OCI-LY3 (cell line): ENCODE measurements at regions not wholly inside any gene's neighbourhood (a gene's known extent, or its start where the extent isn't known, plus 50 kb on each side); places are given as distances from the start of the nearest gene placed in this dataset.

Source experiments
- EZH2phosphoT487 ChIP-seq: fragments of 200-600 bp; shearing (Covaris generic); IDR thresholded peaks from 2 replicates; pipeline ENCODE4 v1.6.1; 2018; ENCODE audit warnings: antibody characterized with exemption, mixed run types, low read depth
- TF ChIP-seq, protein P1 (sequence below): fragments of 200-600, 300-600 bp; sonication (generic); IDR thresholded peaks from 2 replicates; pipeline ENCODE4 v1.5.1; 2014; ENCODE audit warnings: antibody characterized with exemption, low read length, low read depth

GRCh38 chr4:152269448-152270191, 266.3 kb downstream of the FBXW7 start:
- TF ChIP-seq, protein P1, sequence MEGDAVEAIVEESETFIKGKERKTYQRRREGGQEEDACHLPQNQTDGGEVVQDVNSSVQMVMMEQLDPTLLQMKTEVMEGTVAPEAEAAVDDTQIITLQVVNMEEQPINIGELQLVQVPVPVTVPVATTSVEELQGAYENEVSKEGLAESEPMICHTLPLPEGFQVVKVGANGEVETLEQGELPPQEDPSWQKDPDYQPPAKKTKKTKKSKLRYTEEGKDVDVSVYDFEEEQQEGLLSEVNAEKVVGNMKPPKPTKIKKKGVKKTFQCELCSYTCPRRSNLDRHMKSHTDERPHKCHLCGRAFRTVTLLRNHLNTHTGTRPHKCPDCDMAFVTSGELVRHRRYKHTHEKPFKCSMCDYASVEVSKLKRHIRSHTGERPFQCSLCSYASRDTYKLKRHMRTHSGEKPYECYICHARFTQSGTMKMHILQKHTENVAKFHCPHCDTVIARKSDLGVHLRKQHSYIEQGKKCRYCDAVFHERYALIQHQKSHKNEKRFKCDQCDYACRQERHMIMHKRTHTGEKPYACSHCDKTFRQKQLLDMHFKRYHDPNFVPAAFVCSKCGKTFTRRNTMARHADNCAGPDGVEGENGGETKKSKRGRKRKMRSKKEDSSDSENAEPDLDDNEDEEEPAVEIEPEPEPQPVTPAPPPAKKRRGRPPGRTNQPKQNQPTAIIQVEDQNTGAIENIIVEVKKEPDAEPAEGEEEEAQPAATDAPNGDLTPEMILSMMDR = no peak
- no peak for TF ChIP-seq EZH2phosphoT487
